GM12878 (cell line): ENCODE measurements at regions not wholly inside any gene's neighbourhood (a gene's known extent, or its start where the extent isn't known, plus 50 kb on each side); places are given as distances from the start of the nearest gene placed in this dataset.
A peak's percentile ranks its signal among the peaks of the same experiment; 100 is the strongest.

Experiments
- ATAC-seq: fragments of 200-7000 bp; cut with Tn5 transposase; 3 replicates; pipeline ENCODE4 v1.9.1; 2020; ENCODE audit warnings: mild to moderate bottlenecking, moderate library complexity
- BruUV-seq: library from RNA; stranded (reverse); fragments of 400-500 nt; replicated peaks from 2 replicates; lab custom pipeline; 2021; lab: Mats Ljungman, UMichigan
- CTCF ChIA-PET: fragments of 300-600 bp; sonication (Branson Sonifier 250); formaldehyde crosslinking; extraction: SDS; loops from one replicate; lab custom pipeline; 2021; ENCODE audit warnings: inconsistent platforms; lab: Yijun Ruan, JAX
- POLR2A ChIA-PET: fragments of 350-600 bp; formaldehyde crosslinking; extraction: SDS; loops from one replicate; lab custom pipeline; 2021; ENCODE audit warnings: inconsistent platforms; lab: Charles Lee
- RAD21 ChIA-PET: fragments of 300-600 bp; sonication (Branson Sonifier 250); formaldehyde crosslinking; loops from one replicate; lab custom pipeline; 2023; ENCODE audit warnings: antibody characterized with exemption; ENCODE audit not compliant: unreplicated experiment; lab: Charles Lee
- SMC1A ChIA-PET: fragments of 300-600 bp; sonication (Branson Sonifier 250); formaldehyde crosslinking; loops from one replicate; lab custom pipeline; 2023; ENCODE audit not compliant: unreplicated experiment, uncharacterized antibody; lab: Charles Lee
- DNase-seq: peaks from one replicate; pipeline ENCODE4 v3.0.0-alpha.2; 2011; ENCODE audit warnings: low read depth, low spot score
- FAIRE-seq: peaks from 3 replicates; lab custom pipeline; 2011; peaks lifted over from hg19 to GRCh38; lab: Jason Lieb, UNC
- H2AFZ ChIP-seq: 2 replicates; pipeline ENCODE4 v1.6.0; 2011; ENCODE audit warnings: low read depth, low read length, control low read depth; ENCODE audit not compliant: control insufficient read depth
- H3K27ac ChIP-seq: 2 replicates; pipeline ENCODE4 v1.5.1; 2011; ENCODE audit warnings: control low read depth; ENCODE audit not compliant: control insufficient read depth, insufficient read depth
- H3K27me3 ChIP-seq, 2 experiments: replicated peaks in 1 of 2; 2 replicates each; pipeline versions ENCODE4 v1.6.0 to v1.6.1; 2011; ENCODE audit warnings: low read length in 1 of 2; ENCODE audit not compliant: control insufficient read depth in 2 of 2, insufficient read depth in 2 of 2
- H3K36me3 ChIP-seq, 2 experiments: 2 replicates each; pipeline ENCODE4 v1.5.1; 2011; ENCODE audit warnings: low read length in 1 of 2; ENCODE audit not compliant: control insufficient read depth in 2 of 2, insufficient read depth in 2 of 2
- H3K4me1 ChIP-seq: 2 replicates; pipeline ENCODE4 v1.6.1; 2011; ENCODE audit warnings: mild to moderate bottlenecking, low read length, moderate library complexity, mixed read lengths; ENCODE audit not compliant: control insufficient read depth, insufficient read depth
- H3K4me2 ChIP-seq: 2 replicates; pipeline ENCODE4 v1.6.0; 2011; ENCODE audit warnings: control low read depth; ENCODE audit not compliant: control insufficient read depth, insufficient read depth
- H3K4me3 ChIP-seq: fragments of 200-600 bp; sonication (generic); 2 replicates; pipeline ENCODE4 v1.5.1; 2016
- H3K79me2 ChIP-seq: 2 replicates; pipeline ENCODE4 v1.6.0; 2011; ENCODE audit warnings: low read length; ENCODE audit not compliant: control insufficient read depth, insufficient read depth
- H3K9ac ChIP-seq: 2 replicates; pipeline ENCODE4 v1.8.0; 2011; ENCODE audit warnings: low read length, control low read depth, mixed read lengths; ENCODE audit not compliant: control insufficient read depth, insufficient read depth
- H3K9me3 ChIP-seq: replicated peaks from 3 replicates; pipeline ENCODE4 v1.5.1; 2011; ENCODE audit warnings: mild to moderate bottlenecking, low read length; ENCODE audit not compliant: control insufficient read depth, insufficient read depth
- H4K20me1 ChIP-seq: 2 replicates; pipeline ENCODE4 v1.6.0; 2011; ENCODE audit not compliant: control insufficient read depth, insufficient read depth
- CBFB ChIP-seq: IDR thresholded peaks from 2 replicates; pipeline ENCODE4 v1.6.1; 2016; ENCODE audit warnings: antibody characterized with exemption, low read depth
- CHD1 ChIP-seq: IDR thresholded peaks from 2 replicates; pipeline ENCODE4 v1.6.1; 2012; ENCODE audit warnings: low read depth, low read length, improper control_type of control experiment
- CREB1 ChIP-seq: IDR thresholded peaks from 2 replicates; pipeline ENCODE4 v1.6.1; 2012; ENCODE audit warnings: low read depth, mild to moderate bottlenecking, inconsistent platforms
- FOXM1 ChIP-seq: IDR thresholded peaks from 2 replicates; pipeline ENCODE4 v1.6.1; 2012; ENCODE audit warnings: low read depth, mild to moderate bottlenecking, inconsistent platforms, low read length, moderate library complexity
- IKZF1 ChIP-seq: fragments of 450-650 bp; conservative IDR thresholded peaks from 2 replicates; pipeline ENCODE4 v1.6.1; 2017; ENCODE audit warnings: antibody characterized with exemption, mild to moderate bottlenecking
- IRF4 ChIP-seq: IDR thresholded peaks from 2 replicates; pipeline ENCODE4 v1.6.1; 2011; ENCODE audit warnings: low read depth, low read length
- KAT2A ChIP-seq: conservative IDR thresholded peaks from 2 replicates; pipeline ENCODE4 v1.6.1; 2011; ENCODE audit warnings: low read depth, low read length; ENCODE audit not compliant: control insufficient read depth
- MLLT1 ChIP-seq: fragments of 450-650 bp; IDR thresholded peaks from 2 replicates; pipeline ENCODE4 v1.6.1; 2016; ENCODE audit warnings: mild to moderate bottlenecking
- MXI1 ChIP-seq: fragments of 150-350 bp; IDR thresholded peaks from 2 replicates; pipeline ENCODE4 v1.6.1; 2011; ENCODE audit warnings: low read depth, mild to moderate bottlenecking, inconsistent platforms, low read length, improper control_type of control experiment
- NFIC ChIP-seq: IDR thresholded peaks from 2 replicates; pipeline ENCODE4 v1.6.1; 2012; ENCODE audit warnings: low read depth, mild to moderate bottlenecking, inconsistent platforms, low read length, moderate library complexity
- NFYB ChIP-seq: IDR thresholded peaks from 2 replicates; pipeline ENCODE4 v1.6.1; 2011; ENCODE audit warnings: low read depth, mild to moderate bottlenecking, low read length, improper control_type of control experiment, moderate library complexity; ENCODE audit not compliant: insufficient read depth
- SRF ChIP-seq, 2 experiments: IDR thresholded peaks; 2 replicates each; pipeline ENCODE4 v1.6.1; 2011; ENCODE audit warnings: low read depth in 2 of 2, low read length in 2 of 2, mild to moderate bottlenecking in 1 of 2, moderate library complexity in 1 of 2
- WGBS: methylation state at CpG from one replicate; pipeline ENCODE4 v1.1.6; 2016; ENCODE audit warnings: low lambda C conversion rate; ENCODE audit not compliant: insufficient replicate concordance, insufficient coverage; ENCODE audit errors: missing lambda C conversion rate; 5-methylcytosine and 5-hydroxymethylcytosine counted together
- in situ Hi-C: fragments of 300-500 bp; cut with MboI; formaldehyde crosslinking; loops from 9 replicates; pipeline ENCODE4 v1.14.3; 2018; ENCODE audit warnings: mixed read lengths
- intact Hi-C: fragments of 100-400 bp; cut with micrococcal nuclease; formaldehyde crosslinking; loops from one replicate; pipeline ENCODE4 v1.14.2; 2022; ENCODE audit not compliant: unreplicated experiment

GRCh38 chr10:89830624-89831023, 129.2 kb downstream of the KIF20B start (continued):
- no peak for TF ChIP-seq KAT2A
- no peak for TF ChIP-seq SRF (IDR thresholded peaks at IDR 0.05; ENCODE audit: low read depth in 2 of 2, low read length in 2 of 2)
- no peak for TF ChIP-seq CREB1
- TF ChIP-seq NFYB: no peak
- TF ChIP-seq CBFB: no peak
- TF ChIP-seq CHD1: no peak

GRCh38 chr10:89836840-89837164, 135.4 kb downstream of the KIF20B start:
- intact Hi-C loops: no loop called here
- Histone ChIP-seq H3K9ac (no peak overlapping the region), H3K4me2 (peak overlapping the region; percentile 86; the same call in 1 of the 2 replicates), H3K36me3 (no peaks in the 10 kb centered on the region), H3K27ac (no peak overlapping the region), H3K27me3 (peaks cover 2 to 21% of the 10 kb centered on the region in 2 experiments; a peak in 3 of 4 replicates), H3K9me3 (no peaks in the 10 kb centered on the region; the same call in 2 of the 3 replicates), H3K79me2 (no peaks in the 10 kb centered on the region), H3K4me3 (no peak overlapping the region), H2AFZ (no peak overlapping the region), H3K4me1 (peaks cover 5% of the 10 kb centered on the region; the same call in 1 of the 2 replicates), H4K20me1 (no peaks in the 10 kb centered on the region)
- FAIRE-seq (no peak), ATAC-seq (no peak), DNase-seq (no peak)
- in situ Hi-C loops: no loop called here
- CTCF ChIA-PET: no interaction called here
- 70% methylated on average over 12 of the region's 12 CpGs for WGBS
- RAD21 ChIA-PET: no interaction called here
- TF ChIP-seq MLLT1: no peak
- TF ChIP-seq MXI1: no peak
- TF ChIP-seq IRF4: no peak
- TF ChIP-seq FOXM1: no peak
- no peak for TF ChIP-seq IKZF1
- TF ChIP-seq NFIC: no peak
- POLR2A ChIA-PET: no interaction called here
- SMC1A ChIA-PET: no interaction called here
- BruUV-seq: no TSS peak
